ENCODE measurements at regions not wholly inside any gene's neighbourhood (a gene's known extent, or its start where the extent isn't known, plus 50 kb on each side); places are given as distances from the start of the nearest gene placed in this dataset.

DNA sequence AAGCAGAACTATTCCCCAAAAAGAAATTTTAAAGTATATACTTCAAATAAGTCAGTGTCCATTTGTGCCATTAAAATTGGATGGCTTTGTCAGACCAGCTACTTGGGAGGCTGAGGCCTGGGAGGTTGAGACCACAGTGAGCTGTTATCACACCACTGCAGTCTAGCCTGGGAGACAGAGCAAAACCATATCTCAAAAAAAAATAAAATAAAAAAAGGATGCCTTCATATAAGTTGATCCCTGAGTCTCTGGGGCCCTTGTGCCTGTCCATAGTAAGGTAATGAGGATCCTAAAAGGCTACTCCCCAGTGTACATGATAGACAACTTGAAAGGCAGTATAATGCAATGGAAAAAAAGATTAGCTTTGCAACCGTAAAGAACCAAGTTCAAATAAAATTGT is 81.2 kb upstream of the BARHL2 start:
- intact Hi-C loops (cut with micrococcal nuclease; ENCODE audit: unreplicated experiment) = no loop called here
- RAD21 ChIA-PET (ENCODE audit: unreplicated experiment) = no interaction called here
- POLR2A ChIA-PET = no interaction called here
- no peaks in the 10 kb centered on the region for H3K79me2 ChIP-seq (ENCODE audit: control insufficient read depth, insufficient read depth, low read length)
- no peak overlapping the region for H3K27ac ChIP-seq (ENCODE audit: control insufficient read depth, insufficient read depth)
- no peaks in the 10 kb centered on the region for H3K36me3 ChIP-seq (ENCODE audit: control insufficient read depth in 2 of 2, insufficient read depth in 2 of 2, low read length in 1 of 2)
- H2AFZ ChIP-seq (ENCODE audit: control insufficient read depth, low read depth, low read length) = no peak overlapping the region
- H3K4me1 ChIP-seq (ENCODE audit: control insufficient read depth, insufficient read depth, low read length) = no peaks in the 10 kb centered on the region
- H3K9ac ChIP-seq (ENCODE audit: control insufficient read depth, insufficient read depth, low read length) = no peak overlapping the region
- SMC1A ChIA-PET (ENCODE audit: uncharacterized antibody, unreplicated experiment) = no interaction called here
- BruUV-seq (replicated peaks) = no TSS peak
- WGBS (ENCODE audit: insufficient coverage, insufficient replicate concordance, low lambda C conversion rate, missing lambda C conversion rate) = 37% methylated on average over 1 of the region's 1 CpG
- TF ChIP-seq KDM1A (IDR thresholded peaks at IDR 0.05; ENCODE audit: borderline replicate concordance) = no peak
- TF ChIP-seq MEF2B (IDR thresholded peaks at IDR 0.05; ENCODE audit: partially characterized antibody, poor library complexity, severe bottlenecking) = no peak
- TF ChIP-seq, protein P1, sequence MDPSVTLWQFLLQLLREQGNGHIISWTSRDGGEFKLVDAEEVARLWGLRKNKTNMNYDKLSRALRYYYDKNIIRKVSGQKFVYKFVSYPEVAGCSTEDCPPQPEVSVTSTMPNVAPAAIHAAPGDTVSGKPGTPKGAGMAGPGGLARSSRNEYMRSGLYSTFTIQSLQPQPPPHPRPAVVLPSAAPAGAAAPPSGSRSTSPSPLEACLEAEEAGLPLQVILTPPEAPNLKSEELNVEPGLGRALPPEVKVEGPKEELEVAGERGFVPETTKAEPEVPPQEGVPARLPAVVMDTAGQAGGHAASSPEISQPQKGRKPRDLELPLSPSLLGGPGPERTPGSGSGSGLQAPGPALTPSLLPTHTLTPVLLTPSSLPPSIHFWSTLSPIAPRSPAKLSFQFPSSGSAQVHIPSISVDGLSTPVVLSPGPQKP (IDR thresholded peaks at IDR 0.05; ENCODE audit: low read depth, low read length) = no peak
- no peak for TF ChIP-seq RAD21 (IDR thresholded peaks at IDR 0.05; ENCODE audit: insufficient read depth, low read depth, low read length)
- no peak for TF ChIP-seq EZH2 (IDR thresholded peaks at IDR 0.05; ENCODE audit: borderline replicate concordance, control insufficient read depth, low read depth, low read length)
- no peak for TF ChIP-seq HDAC2 (IDR thresholded peaks at IDR 0.05)
- TF ChIP-seq, protein P2, sequence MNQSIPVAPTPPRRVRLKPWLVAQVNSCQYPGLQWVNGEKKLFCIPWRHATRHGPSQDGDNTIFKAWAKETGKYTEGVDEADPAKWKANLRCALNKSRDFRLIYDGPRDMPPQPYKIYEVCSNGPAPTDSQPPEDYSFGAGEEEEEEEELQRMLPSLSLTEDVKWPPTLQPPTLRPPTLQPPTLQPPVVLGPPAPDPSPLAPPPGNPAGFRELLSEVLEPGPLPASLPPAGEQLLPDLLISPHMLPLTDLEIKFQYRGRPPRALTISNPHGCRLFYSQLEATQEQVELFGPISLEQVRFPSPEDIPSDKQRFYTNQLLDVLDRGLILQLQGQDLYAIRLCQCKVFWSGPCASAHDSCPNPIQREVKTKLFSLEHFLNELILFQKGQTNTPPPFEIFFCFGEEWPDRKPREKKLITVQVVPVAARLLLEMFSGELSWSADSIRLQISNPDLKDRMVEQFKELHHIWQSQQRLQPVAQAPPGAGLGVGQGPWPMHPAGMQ (IDR thresholded peaks at IDR 0.05; ENCODE audit: borderline replicate concordance) = no peak
- TF ChIP-seq, protein P3, sequence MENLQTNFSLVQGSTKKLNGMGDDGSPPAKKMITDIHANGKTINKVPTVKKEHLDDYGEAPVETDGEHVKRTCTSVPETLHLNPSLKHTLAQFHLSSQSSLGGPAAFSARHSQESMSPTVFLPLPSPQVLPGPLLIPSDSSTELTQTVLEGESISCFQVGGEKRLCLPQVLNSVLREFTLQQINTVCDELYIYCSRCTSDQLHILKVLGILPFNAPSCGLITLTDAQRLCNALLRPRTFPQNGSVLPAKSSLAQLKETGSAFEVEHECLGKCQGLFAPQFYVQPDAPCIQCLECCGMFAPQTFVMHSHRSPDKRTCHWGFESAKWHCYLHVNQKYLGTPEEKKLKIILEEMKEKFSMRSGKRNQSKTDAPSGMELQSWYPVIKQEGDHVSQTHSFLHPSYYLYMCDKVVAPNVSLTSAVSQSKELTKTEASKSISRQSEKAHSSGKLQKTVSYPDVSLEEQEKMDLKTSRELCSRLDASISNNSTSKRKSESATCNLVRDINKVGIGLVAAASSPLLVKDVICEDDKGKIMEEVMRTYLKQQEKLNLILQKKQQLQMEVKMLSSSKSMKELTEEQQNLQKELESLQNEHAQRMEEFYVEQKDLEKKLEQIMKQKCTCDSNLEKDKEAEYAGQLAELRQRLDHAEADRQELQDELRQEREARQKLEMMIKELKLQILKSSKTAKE (IDR thresholded peaks at IDR 0.05; ENCODE audit: low read depth, poor library complexity, severe bottlenecking) = no peak
- TF ChIP-seq IKZF2 (IDR thresholded peaks at IDR 0.05) = no peak
- no peak for TF ChIP-seq TAF1 (IDR thresholded peaks at IDR 0.05; ENCODE audit: borderline replicate concordance, low read depth, low read length)
- no peak for TF ChIP-seq MTA3 (IDR thresholded peaks at IDR 0.05; ENCODE audit: borderline replicate concordance, low read length)
- TF ChIP-seq HDAC6 (IDR thresholded peaks at IDR 0.05; ENCODE audit: unreplicated experiment) = no peak
- TF ChIP-seq MEF2A (IDR thresholded peaks at IDR 0.05; ENCODE audit: insufficient read depth, low read depth, low read length) = no peak
- TF ChIP-seq EGR1 (IDR thresholded peaks at IDR 0.05; ENCODE audit: borderline replicate concordance in 1 of 2, low read depth in 2 of 2, low read length in 2 of 2) = no peak
- TF ChIP-seq, protein P4, sequence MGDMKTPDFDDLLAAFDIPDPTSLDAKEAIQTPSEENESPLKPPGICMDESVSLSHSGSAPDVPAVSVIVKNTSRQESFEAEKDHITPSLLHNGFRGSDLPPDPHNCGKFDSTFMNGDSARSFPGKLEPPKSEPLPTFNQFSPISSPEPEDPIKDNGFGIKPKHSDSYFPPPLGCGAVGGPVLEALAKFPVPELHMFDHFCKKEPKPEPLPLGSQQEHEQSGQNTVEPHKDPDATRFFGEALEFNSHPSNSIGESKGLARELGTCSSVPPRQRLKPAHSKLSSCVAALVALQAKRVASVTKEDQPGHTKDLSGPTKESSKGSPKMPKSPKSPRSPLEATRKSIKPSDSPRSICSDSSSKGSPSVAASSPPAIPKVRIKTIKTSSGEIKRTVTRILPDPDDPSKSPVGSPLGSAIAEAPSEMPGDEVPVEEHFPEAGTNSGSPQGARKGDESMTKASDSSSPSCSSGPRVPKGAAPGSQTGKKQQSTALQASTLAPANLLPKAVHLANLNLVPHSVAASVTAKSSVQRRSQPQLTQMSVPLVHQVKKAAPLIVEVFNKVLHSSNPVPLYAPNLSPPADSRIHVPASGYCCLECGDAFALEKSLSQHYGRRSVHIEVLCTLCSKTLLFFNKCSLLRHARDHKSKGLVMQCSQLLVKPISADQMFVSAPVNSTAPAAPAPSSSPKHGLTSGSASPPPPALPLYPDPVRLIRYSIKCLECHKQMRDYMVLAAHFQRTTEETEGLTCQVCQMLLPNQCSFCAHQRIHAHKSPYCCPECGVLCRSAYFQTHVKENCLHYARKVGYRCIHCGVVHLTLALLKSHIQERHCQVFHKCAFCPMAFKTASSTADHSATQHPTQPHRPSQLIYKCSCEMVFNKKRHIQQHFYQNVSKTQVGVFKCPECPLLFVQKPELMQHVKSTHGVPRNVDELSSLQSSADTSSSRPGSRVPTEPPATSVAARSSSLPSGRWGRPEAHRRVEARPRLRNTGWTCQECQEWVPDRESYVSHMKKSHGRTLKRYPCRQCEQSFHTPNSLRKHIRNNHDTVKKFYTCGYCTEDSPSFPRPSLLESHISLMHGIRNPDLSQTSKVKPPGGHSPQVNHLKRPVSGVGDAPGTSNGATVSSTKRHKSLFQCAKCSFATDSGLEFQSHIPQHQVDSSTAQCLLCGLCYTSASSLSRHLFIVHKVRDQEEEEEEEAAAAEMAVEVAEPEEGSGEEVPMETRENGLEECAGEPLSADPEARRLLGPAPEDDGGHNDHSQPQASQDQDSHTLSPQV (IDR thresholded peaks at IDR 0.05) = no peak
- no peak overlapping the region for H3K4me2 ChIP-seq (ENCODE audit: control insufficient read depth, insufficient read depth)
- no peaks in the 10 kb centered on the region for H3K27me3 ChIP-seq (replicated peaks in 1 of 2; ENCODE audit: control insufficient read depth in 2 of 2, insufficient read depth in 2 of 2, low read length in 1 of 2)
- no peaks in the 10 kb centered on the region for H3K9me3 ChIP-seq (replicated peaks; ENCODE audit: control insufficient read depth, insufficient read depth, low read length)
- CTCF ChIA-PET = no interaction called here
- FAIRE-seq = no peak
- DNase-seq (ENCODE audit: low read depth, low spot score) = no peak
- no peaks in the 10 kb centered on the region for H4K20me1 ChIP-seq (ENCODE audit: control insufficient read depth, insufficient read depth)
- ATAC-seq = no peak
- H3K4me3 ChIP-seq = no peak overlapping the region
- in situ Hi-C loops (cut with MboI) = no loop called here
